H1 (cell line): ENCODE measurements at regions not wholly inside any gene's neighbourhood (a gene's known extent, or its start where the extent isn't known, plus 50 kb on each side); places are given as distances from the start of the nearest gene placed in this dataset.

Experiments
- CTCF ChIP-seq, 3 experiments: IDR thresholded peaks; 1 replicate in 2 of 3; 2 replicates in 1 of 3; pipeline versions ENCODE4 v1.5.1 to v1.6.1; 2011; ENCODE audit warnings: low read length in 3 of 3, mild to moderate bottlenecking in 3 of 3, inconsistent platforms in 2 of 3, low read depth in 1 of 3, moderate library complexity in 1 of 3; ENCODE audit not compliant: insufficient read depth in 1 of 3; ENCODE audit errors: control extremely low read depth in 1 of 3
- HDAC2 ChIP-seq, 2 experiments: fragments of 300-600 bp in 1 of 2; sonication (generic) in 1 of 2; IDR thresholded peaks; 2 replicates each; pipeline ENCODE4 v1.6.1; 2011 to 2012; ENCODE audit warnings: low read depth in 2 of 2, low read length in 2 of 2, mild to moderate bottlenecking in 2 of 2, moderate library complexity in 2 of 2, borderline replicate concordance in 1 of 2, inconsistent platforms in 1 of 2
- HDAC6 ChIP-seq: IDR thresholded peaks from one replicate; pipeline ENCODE4 v1.7.1; 2012; ENCODE audit warnings: low read depth, mild to moderate bottlenecking, inconsistent platforms, low read length, moderate library complexity

- no peak for TF ChIP-seq HDAC2 (IDR thresholded peaks at IDR 0.05; ENCODE audit: borderline replicate concordance in 1 of 2, low read depth in 2 of 2, low read length in 2 of 2)
- no peak for TF ChIP-seq CTCF (IDR thresholded peaks at IDR 0.05; ENCODE audit: control extremely low read depth in 1 of 3, insufficient read depth in 1 of 3, low read depth in 1 of 3, low read length in 3 of 3)
- TF ChIP-seq HDAC6, result no peak
These were observed 127.1 kb downstream of the PJA1 start for GRCh38 chrX:69038188-69038587.
